Right cardiac atrium (tissue), 5 donors: ENCODE measurements at regions not wholly inside any gene's neighbourhood (a gene's known extent, or its start where the extent isn't known, plus 50 kb on each side); places are given as distances from the start of the nearest gene placed in this dataset.

ENCODE experiments used
- ATAC-seq, 2 donors: fragments of 200-7000 bp; cut with Tn5 transposase; one replicate each; pipeline versions ENCODE4 v1.8.0 to v1.9.1; 2020; ENCODE audit warnings: moderate library complexity in 2 of 2, mild to moderate bottlenecking in 1 of 2
- DNase-seq, 3 donors: peaks; one replicate each; pipeline ENCODE4 v3.0.0-alpha.2; 2020
- H3K27ac ChIP-seq: one replicate; pipeline ENCODE4 v1.5.1; 2013; ENCODE audit warnings: mild to moderate bottlenecking, low read length, control low read depth, moderate library complexity
- H3K27me3 ChIP-seq: one replicate; pipeline ENCODE4 v1.6.1; 2013; ENCODE audit not compliant: control insufficient read depth, insufficient read depth
- H3K4me1 ChIP-seq: one replicate; pipeline ENCODE4 v1.6.1; 2013; ENCODE audit warnings: low read length; ENCODE audit not compliant: control insufficient read depth, insufficient read depth
- H3K4me3 ChIP-seq: one replicate; pipeline ENCODE4 v1.5.1; 2013; ENCODE audit warnings: low read length, control low read depth
- H3K9me3 ChIP-seq: one replicate; pipeline ENCODE4 v1.6.1; 2013; ENCODE audit warnings: low read length; ENCODE audit not compliant: control insufficient read depth
- WGBS: extraction: QIAGEN DNeasy Blood & Tissue Kit; methylation state at CpG from one replicate; pipeline ENCODE4 v1.1.7; 2013; 5-methylcytosine and 5-hydroxymethylcytosine counted together
- intact Hi-C, 4 donors: fragments of 100-400 bp; cut with DNase I; formaldehyde crosslinking; loops; one replicate each; pipeline versions ENCODE4 v1.11.0 to v1.14.0; 2022 to 2023
- donor health status: healthy with polysubstance abuse.
- donor health status: DM: no; HTN: yes; CAD: no.
- donor health status: DM: no; HTN: no; CAD: no.
- donor health status: DM: no; HTN: yes; CAD: no; lungs with severe emphysema.
- donor health status: DM: yes; HTN: yes; CAD: no.

DNA sequence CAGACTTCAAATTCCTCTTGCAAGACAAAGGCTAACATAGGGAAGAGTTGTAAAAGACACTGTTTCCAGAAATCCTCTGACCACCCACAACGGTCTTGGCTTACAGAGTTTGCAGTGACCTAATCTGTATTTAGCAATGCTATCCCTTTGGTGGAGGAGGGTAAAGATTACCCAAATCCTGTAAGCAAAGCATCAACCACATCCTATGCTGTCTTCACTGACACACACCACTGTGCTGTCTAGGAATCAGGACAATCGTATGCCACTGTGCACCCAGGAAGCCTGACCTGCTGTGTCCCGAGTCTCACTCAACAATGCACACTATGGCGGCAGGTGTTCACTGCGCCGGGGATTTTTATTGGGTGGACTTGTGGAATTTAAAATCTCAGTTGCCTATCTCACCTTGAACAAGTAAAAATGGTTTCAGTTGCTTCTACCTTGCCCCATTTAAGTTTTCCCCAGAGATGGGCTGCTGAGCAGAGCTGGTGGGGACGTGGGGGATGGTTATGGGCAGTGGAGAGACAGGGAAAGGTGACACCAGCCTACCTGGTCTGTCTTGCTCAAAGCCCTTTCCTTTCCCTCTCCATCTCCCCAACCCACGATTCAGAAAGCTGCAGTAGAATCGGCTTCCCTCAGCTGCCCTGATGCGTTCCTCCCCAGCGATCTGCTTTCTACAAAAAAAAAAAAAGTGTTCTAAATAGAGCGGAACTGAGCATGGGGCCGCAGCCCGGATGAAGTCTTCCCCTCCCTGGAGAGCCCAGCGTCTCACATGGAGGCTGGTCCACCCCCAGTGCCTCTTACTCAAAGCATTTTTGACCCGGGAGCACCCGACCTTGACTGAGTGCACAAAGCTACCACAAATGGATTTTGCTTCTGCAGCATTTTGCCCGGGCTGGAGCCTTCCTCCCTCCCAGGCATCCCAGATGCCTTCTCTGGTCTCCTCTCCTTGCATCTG lies 271.5 kb downstream of the SOX9 start:
- 85% methylated on average over 18 of the region's 18 CpGs for WGBS
- ATAC-seq: no peak
- Histone ChIP-seq H3K9me3 (no peaks in the 10 kb centered on the region), H3K27me3 (no peaks in the 10 kb centered on the region), H3K4me3 (no peak overlapping the region), H3K27ac (no peak overlapping the region), H3K4me1 (no peaks in the 10 kb centered on the region)
- intact Hi-C loops: no loop called here
- DNase-seq: no peak

DNA sequence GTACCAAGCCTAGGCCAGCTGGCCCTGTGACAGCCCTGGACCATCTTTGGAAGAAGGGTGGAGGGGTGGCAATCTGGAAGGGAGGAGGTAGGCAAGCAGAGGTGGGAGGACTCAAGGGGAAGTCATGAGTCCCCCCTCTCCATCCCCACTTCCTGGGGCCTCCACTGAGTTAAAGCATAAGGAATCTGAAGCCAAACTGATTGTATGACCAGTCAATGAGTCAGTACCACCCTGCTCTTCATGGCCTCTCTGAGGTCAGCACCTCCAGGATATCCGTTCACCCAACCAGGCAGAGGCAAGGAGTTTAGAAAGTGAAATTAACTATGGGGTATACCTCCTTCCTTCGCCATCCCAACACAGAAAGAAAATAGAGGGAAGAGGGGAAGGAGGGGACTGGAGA lies 272.7 kb downstream of the SOX9 start:
- Histone ChIP-seq H3K4me3 (no peak overlapping the region), H3K27me3 (no peaks in the 10 kb centered on the region), H3K27ac (no peak overlapping the region), H3K4me1 (no peaks in the 10 kb centered on the region), H3K9me3 (no peaks in the 10 kb centered on the region)
- DNase-seq (no peak), ATAC-seq (no peak)
- intact Hi-C loops: no loop called here
- 81% methylated on average over 2 of the region's 2 CpGs for WGBS

DNA sequence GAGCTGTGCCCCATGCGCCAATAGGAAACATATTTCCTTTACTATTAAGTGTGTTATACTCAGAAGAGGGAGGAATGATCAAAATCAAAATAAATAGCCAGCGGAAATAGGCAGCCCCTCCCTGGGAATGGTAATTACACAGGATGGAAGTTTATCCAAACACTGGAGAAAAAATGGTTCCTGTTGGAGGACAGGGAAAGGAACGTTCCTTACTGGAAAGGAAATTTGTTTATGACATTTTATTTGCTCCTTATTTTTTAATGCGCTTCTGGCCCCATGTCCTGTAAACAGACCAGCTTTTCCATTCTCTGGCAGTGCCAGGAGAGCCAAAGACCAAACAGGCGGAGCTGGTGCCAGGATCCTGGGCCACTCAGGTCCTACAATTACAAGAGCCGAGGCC lies 273.7 kb downstream of the SOX9 start:
- Histone ChIP-seq H3K9me3 (no peaks in the 10 kb centered on the region), H3K27me3 (no peaks in the 10 kb centered on the region), H3K4me1 (no peaks in the 10 kb centered on the region), H3K27ac (no peak overlapping the region), H3K4me3 (no peak overlapping the region)
- no peak for ATAC-seq
- 80% methylated on average over 6 of the region's 6 CpGs for WGBS
- intact Hi-C loops: no loop called here
- DNase-seq: no peak

DNA sequence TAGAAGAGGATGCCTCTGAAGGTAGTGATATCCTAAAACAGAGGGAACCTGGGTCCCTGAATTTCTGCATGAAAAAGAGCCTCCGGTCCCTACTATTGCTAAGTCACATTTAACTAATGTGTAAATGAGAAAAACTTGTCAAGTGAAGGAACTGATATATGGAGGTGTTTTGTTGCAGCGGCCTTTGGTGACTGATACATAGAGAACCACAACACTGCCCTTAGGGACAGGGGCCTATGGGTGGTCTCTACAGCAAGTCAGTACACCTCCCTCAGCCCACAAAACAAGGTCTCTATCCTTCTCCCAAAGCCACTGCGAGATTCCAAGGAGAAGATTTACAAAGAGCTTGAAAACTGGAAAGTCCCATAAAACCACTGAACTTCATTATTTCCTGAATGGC lies 275.3 kb downstream of the SOX9 start:
- Histone ChIP-seq H3K27ac (no peak overlapping the region), H3K27me3 (no peaks in the 10 kb centered on the region), H3K4me3 (no peak overlapping the region), H3K9me3 (no peaks in the 10 kb centered on the region), H3K4me1 (no peaks in the 10 kb centered on the region)
- ATAC-seq: no peak
- intact Hi-C loops: no loop called here
- no peak for DNase-seq
- 94% methylated on average over 3 of the region's 3 CpGs for WGBS

- Histone ChIP-seq H3K27me3 (no peaks in the 10 kb centered on the region), H3K27ac (no peak overlapping the region), H3K4me3 (no peak overlapping the region), H3K4me1 (no peaks in the 10 kb centered on the region), H3K9me3 (no peaks in the 10 kb centered on the region)
- intact Hi-C loops: no loop called here
- ATAC-seq: no peak
- 84% methylated on average over 2 of the region's 2 CpGs for WGBS
- DNase-seq: no peak
Observed at GRCh38 chr17:72397223-72397667, 276.4 kb downstream of the SOX9 start.

GRCh38 chr17:72397687-72398086 lies 276.9 kb downstream of the SOX9 start:
- intact Hi-C loops: no loop called here
- ATAC-seq: no peak

GRCh38 chr17:72399023-72399607 lies 278.3 kb downstream of the SOX9 start:
- DNase-seq (no peak), ATAC-seq (no peak)
- no peaks in the 10 kb centered on the region for H3K4me1 ChIP-seq
- H3K4me3 ChIP-seq: no peak overlapping the region
- H3K27ac ChIP-seq: no peak overlapping the region
- no peaks in the 10 kb centered on the region for H3K27me3 ChIP-seq
- intact Hi-C loops: no loop called here
- WGBS: 92% methylated on average over 9 of the region's 9 CpGs
- no peaks in the 10 kb centered on the region for H3K9me3 ChIP-seq

More at GRCh38 chr17:72397687-72398086, 276.9 kb downstream of the SOX9 start:
- no peaks in the 10 kb centered on the region for H3K9me3 ChIP-seq
- H3K4me1 ChIP-seq: no peaks in the 10 kb centered on the region
- WGBS: 64% methylated on average over 3 of the region's 3 CpGs
- no peaks in the 10 kb centered on the region for H3K27me3 ChIP-seq
- H3K27ac ChIP-seq: no peak overlapping the region
- no peak overlapping the region for H3K4me3 ChIP-seq
- no peak for DNase-seq

GRCh38 chr17:72399608-72400487 lies 279.0 kb downstream of the SOX9 start:
- ATAC-seq: no peak
- Histone ChIP-seq H3K9me3 (no peaks in the 10 kb centered on the region), H3K4me3 (no peak overlapping the region), H3K4me1 (no peaks in the 10 kb centered on the region), H3K27me3 (no peaks in the 10 kb centered on the region), H3K27ac (no peak overlapping the region)
- WGBS: 88% methylated on average over 15 of the region's 15 CpGs
- intact Hi-C loops: no loop called here
- DNase-seq: no peak

GRCh38 chr17:72400488-72400827 lies 279.6 kb downstream of the SOX9 start:
- intact Hi-C loops: no loop called here
- WGBS: 64% methylated on average over 7 of the region's 7 CpGs

DNA sequence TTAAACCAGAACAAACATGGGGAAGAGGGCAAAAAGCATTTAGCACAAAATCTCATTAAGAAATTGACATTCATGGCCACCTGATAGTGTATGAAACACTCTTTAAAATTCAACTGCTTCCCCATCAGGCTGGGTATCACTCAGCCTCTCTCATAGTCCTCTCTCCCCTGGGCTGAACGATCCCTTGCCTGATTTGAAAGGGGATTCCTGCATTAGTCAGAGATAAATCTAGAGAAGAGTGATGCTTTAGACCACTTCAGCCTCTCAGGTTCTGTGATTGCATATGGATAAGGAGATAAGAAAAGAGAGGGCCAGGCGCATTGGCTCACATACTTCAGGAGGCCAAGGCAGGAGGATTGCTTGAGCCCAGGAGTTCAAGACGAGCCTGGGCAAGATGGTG lies 280.0 kb downstream of the SOX9 start:
- no peaks in the 10 kb centered on the region for H3K9me3 ChIP-seq
- intact Hi-C loops: no loop called here
- DNase-seq (no peak), ATAC-seq (no peak)
- no peak overlapping the region for H3K27ac ChIP-seq
- H3K4me3 ChIP-seq: no peak overlapping the region
- WGBS: 69% methylated on average over 3 of the region's 3 CpGs
- H3K27me3 ChIP-seq: no peaks in the 10 kb centered on the region
- H3K4me1 ChIP-seq: no peaks in the 10 kb centered on the region

More at GRCh38 chr17:72400488-72400827, 279.6 kb downstream of the SOX9 start:
- no peak for DNase-seq
- no peak overlapping the region for H3K27ac ChIP-seq
- H3K9me3 ChIP-seq: no peaks in the 10 kb centered on the region
- ATAC-seq: no peak
- no peaks in the 10 kb centered on the region for H3K4me1 ChIP-seq
- no peak overlapping the region for H3K4me3 ChIP-seq
- no peaks in the 10 kb centered on the region for H3K27me3 ChIP-seq
